Activated CD4-positive, alpha-beta T cell treated with anti-CD3 and anti-CD28 coated beads, Interleukin-2, amount 10 ng/mL, durations not matched to agents 7 days and 5 days (primary cell): ENCODE measurements at regions not wholly inside any gene's neighbourhood (a gene's known extent, or its start where the extent isn't known, plus 50 kb on each side); places are given as distances from the start of the nearest gene placed in this dataset.
"Not testable (repeated sequence)": the region's sequence is repeated elsewhere in the genome, so short reads cannot be mapped to it uniquely, and the experiment has no call there.

Experiments used
- CTCF ChIA-PET: fragments of 350-600 bp; sonication (Branson Sonifier 250); formaldehyde crosslinking; loops from one replicate; lab custom pipeline; 2021; ENCODE audit warnings: antibody characterized with exemption; lab: Charles Lee
- POLR2A ChIA-PET: fragments of 350-600 bp; sonication (Branson Sonifier 250); formaldehyde crosslinking; loops from one replicate; lab custom pipeline; 2021; ENCODE audit warnings: antibody characterized with exemption; lab: Charles Lee
- DNase-seq: peaks from one replicate; pipeline ENCODE4 v3.0.0-alpha.2; 2020
- H3K27ac Mint-ChIP-seq: one replicate; pipeline ENCODE4 v1.8.0; 2021; ENCODE audit warnings: mild to moderate bottlenecking, moderate library complexity, mixed read lengths
- H3K27me3 Mint-ChIP-seq: one replicate; pipeline ENCODE4 v1.8.0; 2021; ENCODE audit warnings: mixed read lengths
- H3K36me3 Mint-ChIP-seq: one replicate; pipeline ENCODE4 v1.8.0; 2021; ENCODE audit warnings: low read depth, mixed read lengths
- H3K4me1 Mint-ChIP-seq: one replicate; pipeline ENCODE4 v1.8.0; 2021; ENCODE audit warnings: mixed read lengths
- H3K4me3 Mint-ChIP-seq: one replicate; pipeline ENCODE4 v1.8.0; 2021; ENCODE audit warnings: mild to moderate bottlenecking, moderate library complexity, mixed read lengths
- H3K9me3 Mint-ChIP-seq: one replicate; pipeline ENCODE4 v1.8.0; 2021; ENCODE audit warnings: mixed read lengths

GRCh38 chr2:82007071-82007664 lies 1702.6 kb upstream of the LRRTM1 start:
- no peak for DNase-seq
- no peaks in the 10 kb centered on the region for H3K36me3 Mint-ChIP-seq
- H3K9me3 Mint-ChIP-seq = peaks cover 3% of the 10 kb centered on the region
- ChIA-PET CTCF (no interaction called here), POLR2A (no interaction called here)
- H3K27ac Mint-ChIP-seq = no peak overlapping the region
- H3K4me3 Mint-ChIP-seq = no peak overlapping the region
- H3K4me1 Mint-ChIP-seq = no peaks in the 10 kb centered on the region
- H3K27me3 Mint-ChIP-seq = no peaks in the 10 kb centered on the region

- CTCF ChIA-PET = interaction anchor here (0.6 kb wide), 1 partner anchor 110 kb away, joined by 3 read pairs; no protein-coding TSS in a partner anchor
- H3K9me3 Mint-ChIP-seq, DNase-seq, H3K36me3 Mint-ChIP-seq, H3K27me3 Mint-ChIP-seq, POLR2A ChIA-PET, H3K4me3 Mint-ChIP-seq, H3K4me1 Mint-ChIP-seq, H3K27ac Mint-ChIP-seq: not testable (repeated sequence)
Measured at GRCh38 chr2:82005889-82006288, 1701.3 kb upstream of the LRRTM1 start.

- H3K27ac Mint-ChIP-seq = no peak overlapping the region
- H3K36me3 Mint-ChIP-seq = no peaks in the 10 kb centered on the region
- no peaks in the 10 kb centered on the region for H3K4me1 Mint-ChIP-seq
- no peaks in the 10 kb centered on the region for H3K27me3 Mint-ChIP-seq
- ChIA-PET CTCF (no interaction called here), POLR2A (no interaction called here)
- DNase-seq = no peak
- H3K9me3 Mint-ChIP-seq = peaks cover 2% of the 10 kb centered on the region
- H3K4me3 Mint-ChIP-seq = no peak overlapping the region
Measured at GRCh38 chr2:82001614-82002013, 1697.1 kb upstream of the LRRTM1 start.

- Mint-ChIP-seq H3K4me1 (no peaks in the 10 kb centered on the region), H3K27me3 (no peaks in the 10 kb centered on the region), H3K9me3 (peaks cover 7% of the 10 kb centered on the region), H3K36me3 (no peaks in the 10 kb centered on the region), H3K4me3 (no peak overlapping the region), H3K27ac (no peak overlapping the region)
- ChIA-PET CTCF (no interaction called here), POLR2A (no interaction called here)
- DNase-seq = no peak
Measured at GRCh38 chr2:82000606-82001005, 1696.1 kb upstream of the LRRTM1 start.

- H3K36me3 Mint-ChIP-seq = no peaks in the 10 kb centered on the region
- no peak for DNase-seq
- H3K27ac Mint-ChIP-seq = no peak overlapping the region
- no peaks in the 10 kb centered on the region for H3K27me3 Mint-ChIP-seq
- ChIA-PET CTCF (no interaction called here), POLR2A (no interaction called here)
- no peaks in the 10 kb centered on the region for H3K4me1 Mint-ChIP-seq
- H3K9me3 Mint-ChIP-seq = peaks cover 10% of the 10 kb centered on the region
- no peak overlapping the region for H3K4me3 Mint-ChIP-seq
Measured at GRCh38 chr2:81996332-81996731, 1691.8 kb upstream of the LRRTM1 start.

GRCh38 chr2:81991282-81991681 lies 1686.7 kb upstream of the LRRTM1 start:
- H3K27me3 Mint-ChIP-seq = no peaks in the 10 kb centered on the region
- peaks cover 8% of the 10 kb centered on the region for H3K9me3 Mint-ChIP-seq
- no peaks in the 10 kb centered on the region for H3K36me3 Mint-ChIP-seq
- POLR2A ChIA-PET = no interaction called here
- no peaks in the 10 kb centered on the region for H3K4me1 Mint-ChIP-seq
- DNase-seq = no peak
- CTCF ChIA-PET = no interaction called here
- no peak overlapping the region for H3K27ac Mint-ChIP-seq
- no peak overlapping the region for H3K4me3 Mint-ChIP-seq

- no peak for DNase-seq
- POLR2A ChIA-PET = no interaction called here
- Mint-ChIP-seq H3K4me3 (no peak overlapping the region), H3K9me3 (peaks cover 8% of the 10 kb centered on the region), H3K27ac (no peak overlapping the region), H3K27me3 (no peaks in the 10 kb centered on the region), H3K36me3 (no peaks in the 10 kb centered on the region), H3K4me1 (no peaks in the 10 kb centered on the region)
- CTCF ChIA-PET = no interaction called here
Measured at GRCh38 chr2:81987370-81987769, 1682.8 kb upstream of the LRRTM1 start.

- Mint-ChIP-seq H3K4me3 (no peak overlapping the region), H3K27ac (no peak overlapping the region)
- CTCF ChIA-PET = no interaction called here
Measured at GRCh38 chr2:81984969-81985637, 1680.6 kb upstream of the LRRTM1 start.

GRCh38 chr2:81981585-81981984 lies 1677.0 kb upstream of the LRRTM1 start:
- Mint-ChIP-seq H3K4me3 (no peak overlapping the region), H3K9me3 (peaks cover 8% of the 10 kb centered on the region), H3K27ac (no peak overlapping the region), H3K36me3 (no peaks in the 10 kb centered on the region), H3K4me1 (no peaks in the 10 kb centered on the region), H3K27me3 (no peaks in the 10 kb centered on the region)
- ChIA-PET POLR2A (no interaction called here), CTCF (no interaction called here)
- no peak for DNase-seq

More at GRCh38 chr2:81984969-81985637, 1680.6 kb upstream of the LRRTM1 start:
- no peaks in the 10 kb centered on the region for H3K36me3 Mint-ChIP-seq
- no peaks in the 10 kb centered on the region for H3K4me1 Mint-ChIP-seq
- DNase-seq = no peak
- POLR2A ChIA-PET = no interaction called here
- H3K9me3 Mint-ChIP-seq = peaks cover 8% of the 10 kb centered on the region
- H3K27me3 Mint-ChIP-seq = no peaks in the 10 kb centered on the region

- H3K36me3 Mint-ChIP-seq = no peaks in the 10 kb centered on the region
- DNase-seq = no peak
- no peak overlapping the region for H3K27ac Mint-ChIP-seq
- peaks cover 5% of the 10 kb centered on the region for H3K9me3 Mint-ChIP-seq
- H3K4me3 Mint-ChIP-seq = no peak overlapping the region
- no peaks in the 10 kb centered on the region for H3K27me3 Mint-ChIP-seq
- POLR2A ChIA-PET = no interaction called here
- no peaks in the 10 kb centered on the region for H3K4me1 Mint-ChIP-seq
- CTCF ChIA-PET = no interaction called here
Measured at GRCh38 chr2:81979086-81979485, 1674.5 kb upstream of the LRRTM1 start.

GRCh38 chr2:81976998-81977397 lies 1672.4 kb upstream of the LRRTM1 start:
- H3K27me3 Mint-ChIP-seq = no peaks in the 10 kb centered on the region
- H3K9me3 Mint-ChIP-seq = peaks cover 5% of the 10 kb centered on the region
- no peaks in the 10 kb centered on the region for H3K4me1 Mint-ChIP-seq
- no peak overlapping the region for H3K27ac Mint-ChIP-seq
- no peak for DNase-seq
- ChIA-PET POLR2A (no interaction called here), CTCF (interaction anchor here (0.7 kb wide), 1 partner anchor 1125 kb away, joined by 5 read pairs; no protein-coding TSS in a partner anchor)
- no peak overlapping the region for H3K4me3 Mint-ChIP-seq
- no peaks in the 10 kb centered on the region for H3K36me3 Mint-ChIP-seq

GRCh38 chr2:81974216-81974615 lies 1669.7 kb upstream of the LRRTM1 start:
- H3K27me3 Mint-ChIP-seq = no peaks in the 10 kb centered on the region
- DNase-seq = no peak
- H3K4me1 Mint-ChIP-seq = no peaks in the 10 kb centered on the region
- H3K27ac Mint-ChIP-seq = no peak overlapping the region
- CTCF ChIA-PET = no interaction called here
- no peak overlapping the region for H3K4me3 Mint-ChIP-seq
- peaks cover 6% of the 10 kb centered on the region for H3K9me3 Mint-ChIP-seq
- H3K36me3 Mint-ChIP-seq = no peaks in the 10 kb centered on the region
- POLR2A ChIA-PET = no interaction called here

GRCh38 chr2:81942876-81943275 lies 1638.3 kb upstream of the LRRTM1 start:
- Mint-ChIP-seq H3K9me3 (peaks cover 21% of the 10 kb centered on the region), H3K36me3 (no peaks in the 10 kb centered on the region), H3K27ac (no peak overlapping the region), H3K27me3 (no peaks in the 10 kb centered on the region), H3K4me3 (no peak overlapping the region), H3K4me1 (no peaks in the 10 kb centered on the region)
- DNase-seq = no peak
- ChIA-PET CTCF (no interaction called here), POLR2A (no interaction called here)
